NCI-H1694 (cell line): ENCODE measurements at regions not wholly inside any gene's neighbourhood (a gene's known extent, or its start where the extent isn't known, plus 50 kb on each side); places are given as distances from the start of the nearest gene placed in this dataset.

ENCODE experiments used
- DNase-seq: peaks from one replicate; lab custom pipeline; 2025; lab: John Stamatoyannopoulos, UW

DNA sequence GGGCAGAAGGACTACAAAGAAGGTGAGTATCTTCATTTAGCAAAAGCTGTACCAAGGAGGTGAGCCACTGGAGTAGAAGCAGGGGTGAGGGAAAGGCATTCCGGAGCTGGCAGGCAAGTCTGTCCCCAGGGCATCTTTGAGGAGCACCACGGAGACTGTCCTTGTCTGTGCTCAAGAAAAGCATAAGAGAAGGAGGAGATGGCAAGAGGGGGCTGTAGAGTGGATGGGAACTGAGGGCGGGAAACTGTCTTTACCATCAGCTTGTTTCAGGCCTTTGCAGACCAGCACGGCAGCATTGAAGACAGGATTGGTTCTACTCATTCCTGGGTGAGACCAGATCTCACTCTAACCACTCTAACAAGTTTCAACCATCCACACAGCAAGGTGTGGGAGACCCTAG lies 355.8 kb downstream of the AJAP1 start:
- no peak for DNase-seq

DNA sequence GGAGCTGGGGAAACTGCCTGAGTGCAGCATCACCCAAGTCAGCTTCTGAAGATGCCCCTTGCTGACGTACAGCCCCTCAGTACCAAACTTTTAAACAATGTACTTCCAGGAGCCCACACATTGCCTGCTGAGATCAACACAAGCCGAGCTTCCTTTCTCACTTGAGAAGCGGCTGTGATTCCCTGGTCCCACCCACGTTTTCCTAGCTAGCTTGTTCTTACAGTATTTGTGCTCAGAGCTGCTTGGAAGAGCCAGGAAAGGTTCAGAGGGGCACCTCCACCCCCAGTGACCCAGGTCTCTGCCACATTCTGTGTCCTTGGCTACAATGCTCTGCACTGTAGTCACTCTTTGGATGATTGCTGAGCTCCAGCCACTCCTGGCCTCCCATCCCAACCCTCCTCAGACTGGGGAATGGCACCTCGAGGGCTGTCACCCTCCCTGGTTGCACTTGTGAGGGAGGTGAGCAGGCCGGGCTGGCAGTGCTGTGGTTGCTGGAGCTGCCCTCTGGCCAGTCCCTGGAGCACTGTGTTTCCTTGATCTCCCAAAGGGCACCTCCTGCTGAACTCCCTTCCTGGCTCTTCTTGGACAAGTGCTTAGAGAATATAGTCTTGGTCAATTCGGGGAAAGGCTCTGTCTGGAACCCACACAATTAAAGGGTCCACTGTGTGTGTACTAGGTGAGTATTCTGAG lies 355.1 kb downstream of the AJAP1 start:
- DNase-seq = no peak

DNA sequence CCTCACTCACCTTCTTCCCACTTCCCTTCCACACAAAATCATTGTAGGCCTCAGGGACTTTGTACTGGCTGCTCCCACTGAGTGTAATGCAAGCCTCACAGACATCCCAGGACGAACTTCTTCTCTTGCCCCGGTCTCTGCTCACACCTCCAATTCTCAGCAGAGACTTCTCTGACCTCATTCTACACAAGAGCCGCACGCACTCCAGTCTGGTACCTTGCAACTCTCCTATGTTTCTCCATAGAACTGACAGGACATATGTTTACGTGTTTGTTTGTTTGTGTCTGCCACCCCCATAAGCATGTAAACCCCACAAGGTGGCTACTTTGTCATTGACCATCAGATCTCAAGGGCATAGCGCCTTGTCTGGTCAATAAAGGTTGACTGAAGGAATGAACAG lies 350.8 kb downstream of the AJAP1 start:
- DNase-seq = no peak

DNA sequence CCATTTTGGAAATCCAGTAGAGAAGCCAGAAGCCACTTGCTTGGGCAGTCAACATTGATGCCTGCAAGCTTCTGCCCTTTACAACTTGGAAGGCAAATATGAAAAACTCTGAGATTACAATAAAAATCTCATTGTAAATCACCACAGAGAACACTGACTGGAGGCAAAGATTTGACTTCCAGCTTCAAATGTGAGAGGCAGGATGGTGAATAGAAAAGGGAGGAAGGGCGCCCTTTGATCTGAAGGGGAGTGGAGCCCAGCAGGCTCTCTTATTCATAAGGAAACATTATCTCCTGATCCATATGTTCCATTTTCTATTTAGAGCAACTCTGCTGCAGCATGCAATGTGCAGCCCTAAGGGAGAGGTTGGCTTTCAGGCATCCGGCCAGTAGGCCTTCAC lies 348.3 kb downstream of the AJAP1 start:
- no peak for DNase-seq

DNA sequence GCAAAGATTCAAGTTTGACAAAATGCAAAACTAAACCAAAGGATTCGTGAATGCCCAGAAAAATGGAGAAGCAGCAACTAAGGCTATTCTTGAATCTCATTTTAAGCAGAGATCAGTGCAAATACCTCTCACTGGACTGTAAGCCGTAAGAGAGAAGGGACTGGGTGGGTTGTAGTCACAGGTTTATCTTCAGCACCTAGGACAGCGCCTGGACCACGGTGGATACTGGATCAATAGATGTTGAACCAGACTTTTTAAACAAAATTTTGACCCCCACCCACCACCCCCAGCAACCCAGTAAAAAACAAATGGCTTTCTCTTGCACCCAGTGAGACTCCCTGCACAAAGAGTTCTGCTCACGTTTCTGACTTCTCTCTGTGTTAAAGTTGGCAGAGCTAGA lies 347.1 kb downstream of the AJAP1 start:
- DNase-seq = no peak

DNA sequence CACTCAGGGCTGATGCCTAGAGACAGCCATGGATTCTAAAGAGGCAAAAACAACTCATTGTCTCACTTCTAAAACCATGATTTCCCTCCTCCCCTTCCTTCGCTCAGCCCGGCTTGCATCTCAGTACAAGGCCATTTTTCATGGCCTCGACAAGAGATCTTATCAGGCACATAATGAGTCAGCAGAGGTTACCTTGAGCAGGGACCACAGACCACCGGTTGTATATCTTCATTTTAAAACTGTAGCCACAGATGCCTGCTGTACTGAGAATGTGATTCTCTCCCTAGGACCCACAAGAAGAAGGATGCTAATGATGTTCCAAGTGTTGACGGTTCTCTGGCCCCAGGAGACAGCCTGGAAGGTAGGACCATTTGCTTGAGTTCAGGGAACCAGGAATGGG lies 331.9 kb downstream of the AJAP1 start:
- DNase-seq = no peak

DNA sequence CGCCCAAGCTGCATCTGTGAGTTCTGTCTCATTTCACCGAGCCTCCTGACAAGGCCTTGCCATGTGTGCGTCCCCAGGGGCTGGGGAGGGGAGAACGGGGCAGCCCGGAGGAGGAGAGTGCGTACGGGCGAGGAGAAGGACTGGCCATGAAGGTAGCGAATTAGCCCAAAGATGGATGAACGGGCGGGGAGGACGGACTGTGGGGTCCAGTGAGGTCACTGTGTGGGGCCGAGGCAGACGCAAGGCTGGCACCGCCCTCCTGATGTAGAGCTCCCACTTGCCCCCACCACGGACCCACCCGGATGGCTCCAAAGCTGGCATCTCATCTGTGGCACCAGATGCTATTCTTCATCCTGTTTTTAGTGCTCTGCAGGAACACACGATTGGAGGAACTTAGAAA lies 330.4 kb downstream of the AJAP1 start:
- DNase-seq = no peak

DNA sequence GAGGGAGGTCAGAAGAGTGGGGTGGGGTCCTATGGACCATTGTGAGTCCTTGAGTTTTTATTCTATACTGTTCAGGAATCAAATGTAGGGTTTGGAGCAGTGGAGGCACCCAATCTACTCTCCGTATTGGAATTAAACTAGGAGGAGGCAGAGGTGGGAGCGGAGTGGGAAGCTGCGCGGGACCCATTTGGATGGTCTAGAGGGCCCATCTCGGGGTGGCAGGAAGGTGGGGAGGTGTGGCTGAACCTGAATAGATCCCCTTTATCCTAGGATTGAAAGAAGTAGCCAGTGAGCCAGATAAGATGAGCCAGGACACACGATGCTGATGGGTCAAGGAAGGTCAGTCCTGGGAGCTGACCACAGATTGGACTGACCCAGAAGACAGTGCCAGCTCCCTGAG lies 325.8 kb downstream of the AJAP1 start:
- no peak for DNase-seq

DNA sequence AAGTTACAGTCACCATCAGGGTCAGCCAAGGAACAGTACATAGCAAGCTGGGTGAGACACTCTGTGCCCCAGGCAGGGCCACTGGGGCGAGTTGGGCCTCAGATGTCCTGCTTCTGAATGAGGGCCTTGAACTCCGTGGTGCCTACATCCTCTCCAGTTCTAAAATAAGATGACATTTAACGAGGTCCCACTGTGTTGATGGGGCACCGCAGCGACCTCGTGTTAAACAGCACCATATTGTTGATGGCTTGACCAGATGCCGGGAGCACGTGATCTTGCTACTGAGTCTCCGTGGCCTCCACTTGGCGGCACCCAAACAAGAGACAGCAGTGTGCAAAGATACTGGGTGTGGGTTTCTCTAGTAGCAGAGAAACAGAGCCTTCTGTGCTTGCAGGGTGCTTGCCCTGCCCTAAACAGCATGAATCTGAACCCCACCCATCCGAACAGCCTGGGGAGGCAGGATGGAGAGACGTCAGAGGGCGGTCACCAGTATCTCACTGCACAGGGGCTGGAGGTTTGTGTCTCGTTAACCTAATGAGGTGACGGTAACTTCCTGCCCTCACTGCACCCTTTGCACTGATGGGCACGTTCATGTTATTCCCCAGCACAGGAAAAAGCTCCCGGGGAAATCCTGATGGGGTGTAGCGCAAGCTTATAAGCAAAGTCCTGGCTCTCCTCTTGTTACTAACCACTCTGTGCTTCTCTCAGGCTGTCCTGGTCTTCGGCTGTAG lies 324.4 kb downstream of the AJAP1 start:
- DNase-seq = no peak

DNA sequence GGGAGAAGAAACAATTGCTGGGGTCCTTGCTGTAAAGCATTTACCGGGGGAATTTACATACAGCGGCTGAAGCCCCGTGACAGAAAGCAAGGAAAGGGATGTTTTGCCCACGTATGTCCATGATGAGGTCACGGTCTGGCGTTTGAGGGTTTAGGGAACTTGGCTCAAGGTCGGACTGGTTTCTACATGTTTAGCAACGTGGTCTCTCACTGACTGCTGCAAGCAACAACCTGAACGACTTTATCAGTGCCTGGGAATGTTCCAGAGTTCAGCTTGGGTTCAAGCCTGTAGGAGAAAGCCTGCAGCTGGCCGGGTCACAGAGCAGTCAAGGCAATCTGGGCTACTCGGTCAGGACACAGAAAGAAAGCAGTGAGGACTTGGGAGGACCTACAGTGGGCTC lies 323.3 kb downstream of the AJAP1 start:
- no peak for DNase-seq

DNA sequence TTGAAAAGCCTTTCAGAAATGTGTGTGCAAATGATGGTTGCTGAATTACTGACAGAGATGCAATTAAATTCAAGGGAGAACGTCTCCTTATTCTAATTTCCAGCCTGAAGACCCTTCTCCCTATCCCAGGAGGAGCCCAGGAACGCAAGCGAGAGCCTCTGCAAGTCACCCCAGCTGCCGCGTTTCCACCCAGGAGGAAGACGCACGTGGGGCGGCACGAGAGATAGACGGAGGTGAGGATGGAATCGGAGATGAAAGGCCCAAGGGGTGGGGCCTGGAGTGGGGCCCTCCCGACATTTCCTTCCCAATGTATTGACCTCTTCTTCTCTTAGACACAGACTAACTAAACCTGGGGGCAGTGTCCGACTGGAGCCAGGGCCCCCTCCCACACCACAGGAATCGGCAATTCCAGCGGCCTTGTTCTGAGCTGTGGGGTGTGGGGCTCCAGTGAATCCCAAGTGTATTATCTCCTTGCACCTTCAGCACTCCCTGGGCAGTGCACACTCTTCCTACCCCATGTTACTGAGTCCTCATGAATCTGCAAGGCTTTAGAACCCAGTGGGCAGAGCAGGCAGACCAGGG lies 322.5 kb downstream of the AJAP1 start:
- DNase-seq = no peak

DNA sequence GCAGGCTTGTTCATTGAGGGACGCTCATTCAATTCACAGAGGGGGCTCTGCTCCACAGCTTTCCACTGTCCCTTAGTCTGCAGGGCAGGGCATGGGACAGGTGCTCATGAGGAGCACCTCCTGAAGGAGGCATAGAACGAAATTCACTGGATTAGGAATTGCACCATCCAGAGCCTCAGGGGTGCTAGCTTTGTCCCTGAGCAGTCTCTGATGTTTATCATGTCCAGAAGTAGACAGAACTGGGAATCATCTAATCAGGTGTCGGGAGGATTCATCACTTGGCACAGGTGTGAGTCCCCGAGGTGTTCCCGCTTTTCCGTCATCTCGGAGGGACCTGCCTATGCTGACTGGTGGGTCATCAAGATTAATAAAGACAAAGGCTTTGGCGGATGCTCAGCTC lies 321.4 kb downstream of the AJAP1 start:
- no peak for DNase-seq

DNA sequence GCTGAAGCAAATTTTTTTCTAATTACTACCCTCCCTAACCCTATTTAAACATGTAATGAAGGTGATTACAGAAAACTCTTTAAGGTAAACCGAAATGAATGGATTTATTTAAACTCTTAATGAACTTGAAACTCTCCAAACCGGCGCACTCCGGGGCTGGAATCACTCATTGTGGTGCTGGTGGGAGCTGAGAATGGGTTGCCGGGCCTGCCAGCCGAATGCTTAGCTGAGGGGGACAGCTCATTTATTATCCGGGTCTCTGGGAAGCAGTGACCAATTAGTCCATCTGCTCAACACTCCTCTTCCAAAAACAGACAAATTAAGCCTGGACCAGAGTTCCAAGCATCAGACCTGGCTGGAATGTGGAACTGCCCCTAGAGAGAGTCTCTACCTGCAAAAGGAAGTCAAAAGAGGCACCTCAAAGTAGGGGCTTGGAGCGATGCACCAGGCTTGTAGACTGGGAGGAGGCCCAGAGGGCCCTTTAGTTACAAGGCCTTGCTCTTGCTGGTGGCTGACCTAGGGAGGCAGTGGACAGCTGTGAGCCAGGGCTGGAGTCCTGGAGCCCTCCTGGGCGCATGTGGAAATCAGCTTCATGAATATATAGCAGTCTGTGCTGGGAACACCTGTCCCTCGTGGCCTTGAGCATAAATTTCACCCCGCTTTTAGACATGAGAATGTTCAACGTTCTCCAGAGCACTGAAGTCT lies 320.7 kb downstream of the AJAP1 start:
- no peak for DNase-seq

DNA sequence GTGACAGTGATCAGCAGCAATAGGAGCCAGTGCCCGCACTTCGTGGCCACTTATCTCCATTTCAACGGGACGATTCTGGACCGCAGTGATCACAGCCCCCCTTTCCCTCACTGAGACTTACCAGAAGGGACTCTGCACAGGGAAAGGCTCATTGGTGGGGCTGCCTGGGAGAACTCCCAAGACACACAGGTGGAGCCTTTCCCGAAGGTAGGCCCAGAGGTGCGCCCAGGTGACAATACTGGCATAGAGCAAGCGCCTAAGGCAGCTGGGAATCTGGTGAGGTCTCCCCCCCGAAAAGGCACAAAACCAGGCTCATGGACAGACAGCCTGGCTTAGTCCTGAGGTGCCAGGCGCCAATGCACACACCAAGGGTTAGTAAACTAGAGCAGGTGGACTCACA lies 318.9 kb downstream of the AJAP1 start:
- no peak for DNase-seq

DNA sequence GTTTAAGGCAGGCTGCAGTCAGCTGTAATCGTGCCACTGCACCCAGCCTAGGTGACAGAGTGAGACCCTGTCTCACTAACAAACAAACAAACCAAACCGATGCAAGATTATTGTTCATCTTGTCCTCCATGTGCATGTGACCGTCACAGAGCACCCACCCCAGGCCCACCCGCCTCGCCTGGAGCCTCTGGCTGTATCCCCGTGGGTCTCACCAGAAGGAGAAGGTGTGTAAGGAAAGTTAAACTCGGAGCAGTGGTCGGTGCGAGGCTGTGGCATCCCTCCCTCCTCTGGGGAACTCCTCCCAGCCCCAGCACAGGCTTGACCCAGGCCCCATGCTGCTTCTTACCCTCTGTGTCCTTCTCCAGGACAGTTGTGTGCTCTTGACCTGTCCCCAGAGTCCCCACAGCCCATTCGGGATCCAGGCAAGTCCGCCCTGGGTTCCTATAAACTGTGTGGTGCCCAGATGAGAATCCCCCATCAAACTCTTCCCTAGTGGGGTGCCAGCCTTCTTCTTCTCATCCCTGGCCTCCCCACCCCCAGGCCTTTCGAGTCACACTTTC lies 318.4 kb downstream of the AJAP1 start:
- no peak for DNase-seq

DNA sequence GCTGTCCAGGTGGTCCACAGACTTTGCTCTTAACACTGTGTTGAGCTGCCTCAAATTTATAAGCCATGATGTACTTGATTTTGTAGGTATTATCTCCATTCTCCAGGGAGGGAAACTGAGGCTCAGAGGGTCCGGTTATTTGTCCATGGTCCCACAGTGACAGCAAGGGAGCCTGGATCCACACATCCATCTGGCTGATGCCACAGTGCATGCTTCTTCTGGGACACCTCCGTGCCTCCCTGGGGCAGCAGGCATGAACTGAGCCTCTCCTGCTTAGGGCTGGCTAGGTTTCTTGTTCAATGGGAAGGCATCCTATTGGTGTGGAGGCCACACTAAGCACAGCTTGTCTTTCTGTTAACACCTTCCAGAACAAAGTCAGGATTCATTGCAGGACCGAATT lies 317.3 kb downstream of the AJAP1 start:
- DNase-seq = no peak

DNA sequence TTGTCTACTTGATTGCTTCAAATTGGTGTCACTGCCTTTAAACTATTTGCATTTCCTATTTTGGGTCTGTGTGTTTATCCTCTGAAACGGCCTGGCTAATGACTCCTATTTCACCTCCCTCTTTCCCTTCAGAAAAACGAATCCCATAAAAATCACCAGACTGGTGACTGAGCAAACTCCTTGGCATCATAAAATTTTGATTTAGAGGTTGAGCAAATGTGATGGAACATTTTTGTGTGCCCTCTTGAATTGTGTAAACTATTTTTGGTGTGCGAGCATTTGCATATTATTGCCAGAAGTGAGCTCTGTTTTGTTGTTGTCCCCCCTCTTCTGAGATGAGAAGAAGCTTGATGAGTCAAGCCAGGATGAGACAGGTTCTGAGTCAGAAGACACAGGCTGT lies 316.1 kb downstream of the AJAP1 start:
- no peak for DNase-seq

DNA sequence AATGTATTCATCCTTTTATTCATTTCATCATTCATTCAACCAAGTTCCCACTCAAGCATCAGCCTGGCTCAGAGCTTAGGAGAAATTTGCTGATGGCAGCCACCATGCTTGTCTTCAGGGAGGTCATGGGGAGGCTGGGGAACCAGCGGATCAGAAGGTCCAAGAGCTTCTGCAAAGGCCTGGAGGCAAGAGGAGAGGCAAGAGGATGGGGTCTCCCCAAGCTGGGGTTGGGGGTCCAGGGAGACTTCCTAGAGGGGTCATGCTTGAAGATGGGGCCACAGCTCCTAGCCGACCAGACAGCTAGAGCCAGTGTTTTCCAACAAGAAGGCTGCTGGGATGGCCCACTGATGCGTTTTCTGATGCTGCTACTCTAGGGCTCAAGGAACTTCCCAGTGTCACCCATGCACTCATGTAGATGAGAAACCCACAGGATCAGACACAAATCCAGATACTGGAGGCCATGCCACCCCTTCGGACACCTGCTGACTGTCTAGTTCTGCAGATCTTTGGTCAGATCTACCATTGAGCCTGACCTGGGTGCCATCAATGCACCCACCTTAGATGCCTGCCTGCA lies 315.2 kb downstream of the AJAP1 start:
- DNase-seq = no peak

DNA sequence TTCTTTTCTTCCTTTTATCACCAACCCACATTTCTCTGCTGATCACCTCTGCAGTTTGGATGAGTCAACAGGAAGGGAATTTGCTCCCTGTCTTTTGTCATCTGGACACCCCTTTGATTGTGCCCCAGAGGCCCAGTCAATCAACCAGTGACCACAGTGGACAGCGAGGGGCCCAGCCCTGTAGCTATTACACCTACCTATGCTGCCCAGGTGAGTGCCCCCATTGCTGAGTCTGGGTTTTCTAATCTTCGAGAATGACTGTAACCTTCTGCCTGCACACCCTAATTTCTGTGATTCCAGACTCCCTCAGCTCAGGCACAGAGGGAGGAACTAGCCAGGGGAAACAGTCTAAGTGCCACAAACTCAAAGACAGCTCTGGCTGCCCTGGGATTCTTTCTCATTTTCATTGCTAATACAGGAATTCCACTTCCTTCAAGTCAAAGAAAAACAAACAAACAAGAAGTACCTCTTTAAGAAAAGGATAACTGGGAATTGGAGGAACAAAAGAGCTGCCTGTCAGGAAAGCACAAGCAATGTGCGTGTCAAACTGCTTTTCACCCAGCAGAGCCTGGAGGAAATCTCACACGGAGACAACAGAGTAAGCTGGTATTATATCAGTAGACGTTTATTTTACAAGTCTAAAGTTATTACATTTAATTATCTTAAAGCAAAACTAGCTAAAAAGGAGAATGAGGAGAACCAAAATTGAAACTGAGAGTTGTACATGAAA lies 311.1 kb downstream of the AJAP1 start:
- no peak for DNase-seq

DNA sequence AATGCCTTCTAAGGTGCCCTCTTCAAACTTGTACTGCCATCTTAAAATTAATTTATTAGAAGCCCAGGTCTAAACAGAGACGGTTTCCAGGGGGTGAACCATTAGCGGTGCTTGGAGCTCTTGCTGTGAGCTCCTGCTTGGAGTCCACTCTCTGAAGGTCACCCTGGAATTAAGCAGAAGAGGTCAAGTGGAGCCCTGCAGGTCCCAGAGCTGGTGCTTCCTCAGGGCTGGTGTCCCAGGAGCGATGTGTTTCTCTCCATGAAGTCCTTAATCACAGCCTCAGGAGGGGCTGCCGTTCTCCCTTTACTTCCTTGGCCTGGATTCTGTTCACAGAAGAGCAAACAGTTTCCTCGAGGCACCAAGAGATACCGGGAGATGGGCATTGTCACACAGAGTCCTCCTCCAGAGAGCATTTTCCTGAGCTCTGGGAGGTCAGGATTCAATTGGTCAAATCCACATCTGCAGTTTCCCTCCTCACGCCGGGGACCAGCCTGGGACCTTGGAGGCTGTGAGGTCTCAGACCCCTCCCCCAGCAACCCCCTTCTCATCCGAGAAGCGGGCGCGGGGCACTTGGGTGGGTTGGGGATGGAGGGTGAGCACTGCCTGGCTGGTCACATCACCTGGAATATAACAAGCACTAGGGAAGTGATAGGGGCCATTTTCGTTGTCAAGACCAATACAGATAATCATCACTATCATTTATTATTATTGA lies 310.4 kb downstream of the AJAP1 start:
- no peak for DNase-seq

DNA sequence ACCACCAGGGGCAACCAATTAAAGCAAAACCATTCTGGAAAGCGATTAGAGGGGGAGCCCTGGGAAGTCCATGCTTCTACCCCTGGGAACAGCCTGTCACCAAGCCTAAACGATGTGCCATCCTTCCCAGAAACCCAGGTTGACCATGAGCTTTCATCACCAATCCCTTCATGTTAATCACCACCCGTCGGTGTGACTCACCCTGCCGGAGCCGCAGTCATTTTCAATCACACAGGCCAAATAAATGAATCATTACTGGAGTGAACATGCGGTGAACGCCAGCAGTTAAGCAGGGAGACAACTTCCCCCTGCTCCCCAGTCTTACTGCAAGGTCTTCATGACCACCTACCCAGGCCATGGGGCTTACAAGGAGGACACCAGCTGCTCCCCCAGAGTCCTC lies 308.8 kb downstream of the AJAP1 start:
- no peak for DNase-seq
